ENCODE measurements at regions not wholly inside any gene's neighbourhood (a gene's known extent, or its start where the extent isn't known, plus 50 kb on each side); places are given as distances from the start of the nearest gene placed in this dataset.

DNA sequence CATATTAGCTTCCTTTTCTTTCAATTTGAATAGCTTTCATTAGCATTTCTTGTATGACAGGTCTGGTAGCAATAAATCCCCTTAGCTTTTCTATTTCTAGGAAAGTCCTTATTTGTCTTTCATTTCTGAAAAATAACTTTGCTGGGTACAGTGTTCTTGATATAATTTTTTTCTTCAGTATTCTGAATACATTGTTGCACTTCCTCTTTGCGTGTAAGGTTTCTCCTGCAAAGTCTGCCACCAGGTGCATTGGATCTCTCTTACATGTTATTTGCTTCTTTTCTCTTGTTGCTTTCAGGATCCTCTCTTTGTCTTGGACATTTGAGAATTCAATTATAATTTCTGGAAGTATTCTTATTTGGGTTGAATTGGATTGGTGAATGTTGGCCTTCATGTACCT is 663.7 kb downstream of the GRXCR1 start:
- ChIA-PET POLR2A (no interaction called here), CTCF (no interaction called here)
- H3K4me1 Mint-ChIP-seq (ENCODE audit: insufficient read depth, unreplicated experiment), result no peaks in the 10 kb centered on the region
- H3K27me3 Mint-ChIP-seq (ENCODE audit: insufficient read depth, unreplicated experiment), result no peaks in the 10 kb centered on the region
- no peak overlapping the region for H3K4me3 Mint-ChIP-seq (ENCODE audit: unreplicated experiment)
- DNase-seq (ENCODE audit: unreplicated experiment), result no peak
- no TSS peak for BruUV-seq (replicated peaks)
- peaks cover 22% of the 10 kb centered on the region for H3K9me3 Mint-ChIP-seq (ENCODE audit: unreplicated experiment)
- no peak overlapping the region for H3K27ac Mint-ChIP-seq (ENCODE audit: low read depth, unreplicated experiment)
- intact Hi-C loops (cut with micrococcal nuclease), result no loop called here
- H3K36me3 Mint-ChIP-seq (ENCODE audit: insufficient read depth, unreplicated experiment), result no peaks in the 10 kb centered on the region
- TF ChIP-seq, protein P1, sequence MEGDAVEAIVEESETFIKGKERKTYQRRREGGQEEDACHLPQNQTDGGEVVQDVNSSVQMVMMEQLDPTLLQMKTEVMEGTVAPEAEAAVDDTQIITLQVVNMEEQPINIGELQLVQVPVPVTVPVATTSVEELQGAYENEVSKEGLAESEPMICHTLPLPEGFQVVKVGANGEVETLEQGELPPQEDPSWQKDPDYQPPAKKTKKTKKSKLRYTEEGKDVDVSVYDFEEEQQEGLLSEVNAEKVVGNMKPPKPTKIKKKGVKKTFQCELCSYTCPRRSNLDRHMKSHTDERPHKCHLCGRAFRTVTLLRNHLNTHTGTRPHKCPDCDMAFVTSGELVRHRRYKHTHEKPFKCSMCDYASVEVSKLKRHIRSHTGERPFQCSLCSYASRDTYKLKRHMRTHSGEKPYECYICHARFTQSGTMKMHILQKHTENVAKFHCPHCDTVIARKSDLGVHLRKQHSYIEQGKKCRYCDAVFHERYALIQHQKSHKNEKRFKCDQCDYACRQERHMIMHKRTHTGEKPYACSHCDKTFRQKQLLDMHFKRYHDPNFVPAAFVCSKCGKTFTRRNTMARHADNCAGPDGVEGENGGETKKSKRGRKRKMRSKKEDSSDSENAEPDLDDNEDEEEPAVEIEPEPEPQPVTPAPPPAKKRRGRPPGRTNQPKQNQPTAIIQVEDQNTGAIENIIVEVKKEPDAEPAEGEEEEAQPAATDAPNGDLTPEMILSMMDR (IDR thresholded peaks at IDR 0.05; ENCODE audit: unreplicated experiment), result no peak

DNA sequence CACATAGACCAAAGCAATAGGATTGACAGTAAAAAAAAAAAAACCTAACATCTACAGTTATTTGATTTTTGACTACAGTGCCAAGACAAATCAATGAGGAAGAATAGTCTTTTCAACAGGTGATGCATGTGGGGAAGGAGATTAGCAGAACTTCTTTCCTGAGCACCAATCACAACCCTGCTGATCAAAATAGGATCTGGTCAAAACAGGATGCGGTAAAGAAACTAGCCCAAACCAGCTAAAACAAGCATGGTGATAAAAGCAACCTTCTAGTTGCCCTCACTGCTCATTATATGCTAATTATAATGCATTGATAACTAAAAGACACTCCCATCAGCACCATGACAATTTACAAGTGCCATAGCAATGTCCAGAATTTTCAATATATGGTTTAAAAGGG is 667.5 kb downstream of the GRXCR1 start:
- Mint-ChIP-seq H3K27me3 (ENCODE audit: insufficient read depth, unreplicated experiment) (no peaks in the 10 kb centered on the region), H3K4me1 (ENCODE audit: insufficient read depth, unreplicated experiment) (no peaks in the 10 kb centered on the region), H3K27ac (ENCODE audit: low read depth, unreplicated experiment) (no peak overlapping the region), H3K4me3 (ENCODE audit: unreplicated experiment) (no peak overlapping the region), H3K9me3 (ENCODE audit: unreplicated experiment) (peaks cover 2% of the 10 kb centered on the region), H3K36me3 (ENCODE audit: insufficient read depth, unreplicated experiment) (no peaks in the 10 kb centered on the region)
- intact Hi-C loops (cut with micrococcal nuclease), result no loop called here
- ChIA-PET POLR2A (no interaction called here), CTCF (interaction anchor here (0.6 to 0.7 kb wide), 2 partner anchors 71 to 313 kb away, joined by 3 read pairs; no protein-coding TSS in a partner anchor)
- no TSS peak for BruUV-seq (replicated peaks)
- DNase-seq (ENCODE audit: unreplicated experiment), result no peak
- TF ChIP-seq, protein P1 (IDR thresholded peaks at IDR 0.05; ENCODE audit: unreplicated experiment), result no peak

DNA sequence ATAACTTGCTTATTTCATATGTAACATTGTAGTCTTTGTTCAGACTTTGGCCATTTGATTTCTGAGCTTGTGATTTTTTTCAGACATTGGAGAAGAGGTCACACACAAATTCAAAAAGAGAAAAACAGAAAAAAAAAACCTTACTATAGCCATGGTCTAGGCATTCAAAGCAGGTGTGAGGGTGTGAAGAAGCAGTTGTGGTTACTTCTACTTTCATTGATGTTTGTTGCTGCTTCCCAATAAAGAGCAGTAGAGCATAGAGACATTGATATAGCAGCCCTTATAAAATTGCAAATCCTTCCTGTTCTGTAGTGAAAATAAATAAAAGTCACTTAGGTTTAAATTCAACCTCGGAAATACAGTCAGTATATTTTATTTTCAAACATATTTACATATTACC is 671.6 kb downstream of the GRXCR1 start:
- CTCF ChIA-PET, result no interaction called here

DNA sequence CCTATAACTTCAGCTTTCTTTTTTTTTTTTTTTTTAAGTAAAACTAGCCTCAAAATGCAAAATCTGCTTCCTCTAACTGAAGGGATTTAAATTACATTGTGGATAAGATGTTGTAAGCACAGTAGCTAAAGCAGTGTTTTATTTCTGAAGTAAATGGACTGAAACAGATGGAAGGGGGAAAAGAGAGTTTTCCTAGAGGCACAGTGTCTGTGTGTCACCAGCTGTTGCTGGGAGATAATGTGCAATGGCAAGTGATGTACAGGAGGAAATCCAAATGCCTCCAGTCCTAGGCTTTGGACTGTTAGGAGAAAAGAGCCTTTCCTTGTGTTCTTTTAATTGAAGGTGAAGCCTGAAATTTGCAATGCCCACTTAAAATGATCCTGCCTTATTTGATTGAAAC is 672.1 kb downstream of the GRXCR1 start:
- Mint-ChIP-seq H3K9me3 (ENCODE audit: unreplicated experiment) (no peaks in the 10 kb centered on the region), H3K36me3 (ENCODE audit: insufficient read depth, unreplicated experiment) (no peaks in the 10 kb centered on the region), H3K4me3 (ENCODE audit: unreplicated experiment) (no peak overlapping the region), H3K27me3 (ENCODE audit: insufficient read depth, unreplicated experiment) (no peaks in the 10 kb centered on the region), H3K4me1 (ENCODE audit: insufficient read depth, unreplicated experiment) (no peaks in the 10 kb centered on the region), H3K27ac (ENCODE audit: low read depth, unreplicated experiment) (no peak overlapping the region)
- intact Hi-C loops (cut with micrococcal nuclease), result no loop called here
- TF ChIP-seq, protein P1 (IDR thresholded peaks at IDR 0.05; ENCODE audit: unreplicated experiment), result no peak
- CTCF ChIA-PET, result no interaction called here
- no TSS peak for BruUV-seq (replicated peaks)
- POLR2A ChIA-PET, result no interaction called here
- DNase-seq (ENCODE audit: unreplicated experiment), result no peak

More for the DNA sequence above, 671.6 kb downstream of the GRXCR1 start:
- intact Hi-C loops (cut with micrococcal nuclease), result no loop called here
- H3K27me3 Mint-ChIP-seq (ENCODE audit: insufficient read depth, unreplicated experiment), result no peaks in the 10 kb centered on the region
- POLR2A ChIA-PET, result no interaction called here
- H3K9me3 Mint-ChIP-seq (ENCODE audit: unreplicated experiment), result no peaks in the 10 kb centered on the region
- no TSS peak for BruUV-seq (replicated peaks)
- no peak for DNase-seq (ENCODE audit: unreplicated experiment)
- no peaks in the 10 kb centered on the region for H3K36me3 Mint-ChIP-seq (ENCODE audit: insufficient read depth, unreplicated experiment)
- no peak overlapping the region for H3K27ac Mint-ChIP-seq (ENCODE audit: low read depth, unreplicated experiment)
- TF ChIP-seq, protein P1 (IDR thresholded peaks at IDR 0.05; ENCODE audit: unreplicated experiment), result no peak
- H3K4me3 Mint-ChIP-seq (ENCODE audit: unreplicated experiment), result no peak overlapping the region
- H3K4me1 Mint-ChIP-seq (ENCODE audit: insufficient read depth, unreplicated experiment), result no peaks in the 10 kb centered on the region
